SK-N-SH treated with all-trans-retinoic acid at 6 μM for 48 hours (cell line): ENCODE measurements at regions not wholly inside any gene's neighbourhood (a gene's known extent, or its start where the extent isn't known, plus 50 kb on each side); places are given as distances from the start of the nearest gene placed in this dataset.

Experiments
- ATAC-seq: fragments of 200-7000 bp; cut with Tn5 transposase; 3 replicates; pipeline ENCODE4 v1.9.1; 2020; ENCODE audit warnings: mild to moderate bottlenecking, moderate library complexity
- ARNTL ChIP-seq: fragments of 450-650 bp; formaldehyde crosslinking; IDR thresholded peaks from 2 replicates; pipeline ENCODE4 v1.5.0; 2020; ENCODE audit warnings: low read depth, mild to moderate bottlenecking, moderate library complexity, borderline replicate concordance
- BACH2 ChIP-seq: fragments of 250-450 bp; sonication (Bioruptor Pico); IDR thresholded peaks from 2 replicates; pipeline ENCODE4 v1.9.0; 2021; ENCODE audit warnings: mild to moderate bottlenecking, borderline replicate concordance
- ESRRG ChIP-seq: fragments of 250-450 bp; sonication (Bioruptor Pico); IDR thresholded peaks from 2 replicates; pipeline ENCODE4 v1.6.1; 2021; ENCODE audit warnings: mild to moderate bottlenecking
- GLIS3 ChIP-seq: fragments of 250-450 bp; sonication (Bioruptor Pico); IDR thresholded peaks from 2 replicates; pipeline ENCODE4 v1.5.0; 2020; ENCODE audit warnings: mild to moderate bottlenecking, moderate library complexity
- ISL1 ChIP-seq: fragments of 250-450 bp; sonication (Bioruptor Pico); IDR thresholded peaks from 2 replicates; pipeline ENCODE4 v2.1.2; 2022; ENCODE audit warnings: mild to moderate bottlenecking, moderate library complexity
- PATZ1 ChIP-seq: fragments of 250-450 bp; sonication (Bioruptor Pico); IDR thresholded peaks from 2 replicates; pipeline ENCODE4 v1.8.0; 2020; ENCODE audit warnings: mild to moderate bottlenecking, moderate library complexity, borderline replicate concordance
- PPARA ChIP-seq: fragments of 250-450 bp; sonication (Bioruptor Pico); IDR thresholded peaks from 2 replicates; pipeline ENCODE4 v1.5.0; 2020; ENCODE audit warnings: mild to moderate bottlenecking, borderline replicate concordance
- RARB ChIP-seq: fragments of 250-450 bp; sonication (Bioruptor Pico); IDR thresholded peaks from 2 replicates; pipeline ENCODE4 v1.8.0; 2021; ENCODE audit warnings: mild to moderate bottlenecking, moderate library complexity
- SNAI2 ChIP-seq: fragments of 250-450 bp; sonication (Bioruptor Pico); IDR thresholded peaks from 2 replicates; pipeline ENCODE4 v1.5.0; 2020; ENCODE audit warnings: mild to moderate bottlenecking, moderate library complexity
- TCF4 ChIP-seq: fragments of 250-450 bp; sonication (Bioruptor Pico); IDR thresholded peaks from 2 replicates; pipeline ENCODE4 v1.8.0; 2021; ENCODE audit warnings: mild to moderate bottlenecking, moderate library complexity, borderline replicate concordance
- ZC3H10 ChIP-seq: fragments of 250-450 bp; sonication (Bioruptor Pico); IDR thresholded peaks from 2 replicates; pipeline ENCODE4 v1.5.1; 2021; ENCODE audit warnings: mild to moderate bottlenecking, moderate library complexity
- ZFP3 ChIP-seq: fragments of 250-450 bp; sonication (Bioruptor Pico); IDR thresholded peaks from 2 replicates; pipeline ENCODE4 v1.5.0; 2020; ENCODE audit warnings: mild to moderate bottlenecking, moderate library complexity
- ZFP30 ChIP-seq: fragments of 450-650 bp; formaldehyde crosslinking; IDR thresholded peaks from 2 replicates; pipeline ENCODE4 v1.5.0; 2022; ENCODE audit warnings: mild to moderate bottlenecking, moderate library complexity
- ZNF565 ChIP-seq: fragments of 450-650 bp; formaldehyde crosslinking; conservative IDR thresholded peaks from 2 replicates; pipeline ENCODE4 v1.5.0; 2020; ENCODE audit warnings: low read depth, mild to moderate bottlenecking, moderate library complexity
- TF ChIP-seq, protein P1 (sequence below): fragments of 250-450 bp; sonication (Bioruptor Pico); IDR thresholded peaks from 2 replicates; pipeline ENCODE4 v1.5.1; 2021; ENCODE audit warnings: mild to moderate bottlenecking, moderate library complexity
- TF ChIP-seq, protein P2 (sequence below): fragments of 250-450 bp; sonication (Bioruptor Pico); IDR thresholded peaks from 2 replicates; pipeline ENCODE4 v1.5.1; 2020; ENCODE audit warnings: low read depth, mild to moderate bottlenecking, moderate library complexity
- TF ChIP-seq, protein P3 (sequence below): fragments of 250-450 bp; sonication (Bioruptor Pico); IDR thresholded peaks from 2 replicates; pipeline ENCODE4 v1.5.0; 2020; ENCODE audit warnings: mild to moderate bottlenecking, moderate library complexity
- TF ChIP-seq, protein P4 (sequence below): fragments of 250-450 bp; sonication (Bioruptor Pico); IDR thresholded peaks from 2 replicates; pipeline ENCODE4 v1.8.0; 2021; ENCODE audit warnings: low read depth, mild to moderate bottlenecking, moderate library complexity, borderline replicate concordance

- TF ChIP-seq, protein P1, sequence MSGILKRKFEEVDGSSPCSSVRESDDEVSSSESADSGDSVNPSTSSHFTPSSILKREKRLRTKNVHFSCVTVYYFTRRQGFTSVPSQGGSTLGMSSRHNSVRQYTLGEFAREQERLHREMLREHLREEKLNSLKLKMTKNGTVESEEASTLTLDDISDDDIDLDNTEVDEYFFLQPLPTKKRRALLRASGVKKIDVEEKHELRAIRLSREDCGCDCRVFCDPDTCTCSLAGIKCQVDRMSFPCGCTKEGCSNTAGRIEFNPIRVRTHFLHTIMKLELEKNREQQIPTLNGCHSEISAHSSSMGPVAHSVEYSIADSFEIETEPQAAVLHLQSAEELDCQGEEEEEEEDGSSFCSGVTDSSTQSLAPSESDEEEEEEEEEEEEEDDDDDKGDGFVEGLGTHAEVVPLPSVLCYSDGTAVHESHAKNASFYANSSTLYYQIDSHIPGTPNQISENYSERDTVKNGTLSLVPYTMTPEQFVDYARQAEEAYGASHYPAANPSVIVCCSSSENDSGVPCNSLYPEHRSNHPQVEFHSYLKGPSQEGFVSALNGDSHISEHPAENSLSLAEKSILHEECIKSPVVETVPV (CRISPR knock-in tag): no peak
- TF ChIP-seq GLIS3 (CRISPR knock-in tag) (no peak), ZFP30 (CRISPR knock-in tag) (no peak), ISL1 (CRISPR knock-in tag) (no peak)
These were observed 471.5 kb downstream of the EPHA4 start (continued) for GRCh38 chr2:221100467-221101089.

- peak; percentile 49; the same call in 2 of the 3 replicates for ATAC-seq
- TF ChIP-seq, protein P1 (CRISPR knock-in tag): no peak
- TF ChIP-seq PPARA (CRISPR knock-in tag) (no peak), ZFP3 (CRISPR knock-in tag) (no peak)
These were observed 469.0 kb downstream of the EPHA4 start for GRCh38 chr2:221102896-221103688.

GRCh38 chr2:221103930-221104329 is 468.2 kb downstream of the EPHA4 start:
- TF ChIP-seq, protein P1 (CRISPR knock-in tag): no peak
- TF ChIP-seq BACH2 (CRISPR knock-in tag) (no peak), ZC3H10 (CRISPR knock-in tag) (no peak), ARNTL (CRISPR knock-in tag) (no peak), ZNF565 (CRISPR knock-in tag) (no peak), ISL1 (CRISPR knock-in tag) (no peak), PATZ1 (CRISPR knock-in tag) (no peak), PPARA (CRISPR knock-in tag) (no peak), ZFP30 (CRISPR knock-in tag) (no peak), ESRRG (CRISPR knock-in tag) (no peak), SNAI2 (CRISPR knock-in tag) (no peak), RARB (CRISPR knock-in tag) (no peak), TCF4 (CRISPR knock-in tag) (no peak)
- TF ChIP-seq, protein P2, sequence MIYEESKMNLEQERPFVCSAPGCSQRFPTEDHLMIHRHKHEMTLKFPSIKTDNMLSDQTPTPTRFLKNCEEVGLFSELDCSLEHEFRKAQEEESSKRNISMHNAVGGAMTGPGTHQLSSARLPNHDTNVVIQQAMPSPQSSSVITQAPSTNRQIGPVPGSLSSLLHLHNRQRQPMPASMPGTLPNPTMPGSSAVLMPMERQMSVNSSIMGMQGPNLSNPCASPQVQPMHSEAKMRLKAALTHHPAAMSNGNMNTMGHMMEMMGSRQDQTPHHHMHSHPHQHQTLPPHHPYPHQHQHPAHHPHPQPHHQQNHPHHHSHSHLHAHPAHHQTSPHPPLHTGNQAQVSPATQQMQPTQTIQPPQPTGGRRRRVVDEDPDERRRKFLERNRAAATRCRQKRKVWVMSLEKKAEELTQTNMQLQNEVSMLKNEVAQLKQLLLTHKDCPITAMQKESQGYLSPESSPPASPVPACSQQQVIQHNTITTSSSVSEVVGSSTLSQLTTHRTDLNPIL (CRISPR knock-in tag): no peak
- TF ChIP-seq, protein P3, sequence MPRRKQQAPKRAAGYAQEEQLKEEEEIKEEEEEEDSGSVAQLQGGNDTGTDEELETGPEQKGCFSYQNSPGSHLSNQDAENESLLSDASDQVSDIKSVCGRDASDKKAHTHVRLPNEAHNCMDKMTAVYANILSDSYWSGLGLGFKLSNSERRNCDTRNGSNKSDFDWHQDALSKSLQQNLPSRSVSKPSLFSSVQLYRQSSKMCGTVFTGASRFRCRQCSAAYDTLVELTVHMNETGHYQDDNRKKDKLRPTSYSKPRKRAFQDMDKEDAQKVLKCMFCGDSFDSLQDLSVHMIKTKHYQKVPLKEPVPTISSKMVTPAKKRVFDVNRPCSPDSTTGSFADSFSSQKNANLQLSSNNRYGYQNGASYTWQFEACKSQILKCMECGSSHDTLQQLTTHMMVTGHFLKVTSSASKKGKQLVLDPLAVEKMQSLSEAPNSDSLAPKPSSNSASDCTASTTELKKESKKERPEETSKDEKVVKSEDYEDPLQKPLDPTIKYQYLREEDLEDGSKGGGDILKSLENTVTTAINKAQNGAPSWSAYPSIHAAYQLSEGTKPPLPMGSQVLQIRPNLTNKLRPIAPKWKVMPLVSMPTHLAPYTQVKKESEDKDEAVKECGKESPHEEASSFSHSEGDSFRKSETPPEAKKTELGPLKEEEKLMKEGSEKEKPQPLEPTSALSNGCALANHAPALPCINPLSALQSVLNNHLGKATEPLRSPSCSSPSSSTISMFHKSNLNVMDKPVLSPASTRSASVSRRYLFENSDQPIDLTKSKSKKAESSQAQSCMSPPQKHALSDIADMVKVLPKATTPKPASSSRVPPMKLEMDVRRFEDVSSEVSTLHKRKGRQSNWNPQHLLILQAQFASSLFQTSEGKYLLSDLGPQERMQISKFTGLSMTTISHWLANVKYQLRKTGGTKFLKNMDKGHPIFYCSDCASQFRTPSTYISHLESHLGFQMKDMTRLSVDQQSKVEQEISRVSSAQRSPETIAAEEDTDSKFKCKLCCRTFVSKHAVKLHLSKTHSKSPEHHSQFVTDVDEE (CRISPR knock-in tag): no peak
- TF ChIP-seq, protein P4, sequence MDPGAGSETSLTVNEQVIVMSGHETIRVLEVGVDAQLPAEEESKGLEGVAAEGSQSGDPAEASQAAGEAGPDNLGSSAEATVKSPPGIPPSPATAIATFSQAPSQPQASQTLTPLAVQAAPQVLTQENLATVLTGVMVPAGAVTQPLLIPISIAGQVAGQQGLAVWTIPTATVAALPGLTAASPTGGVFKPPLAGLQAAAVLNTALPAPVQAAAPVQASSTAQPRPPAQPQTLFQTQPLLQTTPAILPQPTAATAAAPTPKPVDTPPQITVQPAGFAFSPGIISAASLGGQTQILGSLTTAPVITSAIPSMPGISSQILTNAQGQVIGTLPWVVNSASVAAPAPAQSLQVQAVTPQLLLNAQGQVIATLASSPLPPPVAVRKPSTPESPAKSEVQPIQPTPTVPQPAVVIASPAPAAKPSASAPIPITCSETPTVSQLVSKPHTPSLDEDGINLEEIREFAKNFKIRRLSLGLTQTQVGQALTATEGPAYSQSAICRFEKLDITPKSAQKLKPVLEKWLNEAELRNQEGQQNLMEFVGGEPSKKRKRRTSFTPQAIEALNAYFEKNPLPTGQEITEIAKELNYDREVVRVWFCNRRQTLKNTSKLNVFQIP (CRISPR knock-in tag): no peak
- ATAC-seq: no peak; the same call in 2 of the 3 replicates
